ENCODE measurements at regions not wholly inside any gene's neighbourhood (a gene's known extent, or its start where the extent isn't known, plus 50 kb on each side); places are given as distances from the start of the nearest gene placed in this dataset.
"Not testable (repeated sequence)": the region's sequence is repeated elsewhere in the genome, so short reads cannot be mapped to it uniquely, and the experiment has no call there.

DNA sequence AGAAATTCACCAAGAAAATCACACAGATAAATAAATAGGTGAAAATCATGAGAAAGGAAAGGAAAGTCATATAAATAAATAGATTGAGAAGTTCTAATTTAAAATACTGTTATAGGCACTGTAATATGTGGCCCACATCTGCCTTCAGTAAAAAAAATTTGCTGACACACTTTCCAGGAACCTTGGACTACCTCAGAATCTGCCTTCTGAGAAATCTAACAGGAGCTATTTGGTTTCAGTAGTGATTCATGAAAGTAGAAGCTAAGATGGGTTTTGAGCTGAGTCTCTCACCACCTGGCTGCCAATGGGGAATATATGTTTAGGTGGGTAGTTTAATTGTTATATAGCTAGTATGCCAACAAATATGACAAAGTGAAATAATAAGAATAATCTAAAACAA, 810.0 kb downstream of the RAB28 start:
- DNase-seq, result no peak

DNA sequence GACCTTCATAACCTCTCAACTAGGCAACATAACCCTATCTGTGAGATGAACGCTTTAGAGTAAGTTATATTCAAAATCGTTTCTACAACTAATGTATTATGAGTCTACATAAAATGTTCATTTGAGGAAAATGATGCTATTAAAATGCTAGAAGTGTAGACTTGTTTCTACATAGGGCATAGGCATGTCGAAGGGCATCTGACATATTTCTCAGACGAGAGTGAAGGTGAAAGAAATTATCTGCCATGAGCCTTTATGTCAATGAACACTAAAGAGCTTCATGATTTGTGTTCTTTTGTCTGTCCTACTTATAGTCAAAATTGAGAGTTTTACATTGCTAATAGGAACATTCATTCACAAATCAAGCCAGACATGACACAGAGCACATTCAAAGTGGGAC, 811.8 kb downstream of the RAB28 start:
- no peak for DNase-seq

DNA sequence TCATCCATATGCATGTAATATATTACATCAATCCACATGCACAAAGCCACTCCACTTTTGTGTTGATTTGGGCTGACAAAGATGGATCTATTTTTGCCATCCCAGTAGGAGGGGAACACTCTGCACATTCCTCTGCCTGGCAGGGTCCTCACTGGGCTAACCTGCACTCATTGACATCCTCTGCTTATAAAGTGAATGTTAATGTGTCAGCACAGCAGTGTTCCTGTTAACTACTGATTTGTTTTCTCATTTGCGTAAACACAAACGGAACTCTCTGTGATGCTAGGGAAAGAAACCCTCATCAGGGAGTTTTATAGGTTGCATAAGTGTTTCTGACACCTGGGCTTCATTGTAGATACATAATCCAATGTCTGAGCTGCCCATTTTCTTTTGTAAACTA, 826.0 kb downstream of the RAB28 start:
- no peak for DNase-seq

DNA sequence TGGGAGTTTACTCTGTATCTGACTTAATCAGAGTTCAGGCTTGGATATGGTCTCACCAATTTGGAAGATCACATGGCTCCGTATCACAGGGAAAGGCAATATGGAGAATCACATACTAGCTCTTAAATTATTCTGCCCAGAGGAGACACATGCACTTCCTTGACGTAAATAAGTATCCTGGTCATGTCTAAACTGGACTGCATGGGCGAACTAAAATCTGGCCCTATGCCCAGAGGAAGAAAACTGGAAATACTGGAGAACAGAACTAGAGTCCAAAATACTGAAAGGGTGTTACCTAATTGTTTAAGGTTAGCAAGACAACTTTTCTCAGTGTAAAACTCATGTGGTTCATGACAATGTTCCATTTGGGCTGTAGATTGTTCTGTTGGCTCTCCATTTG, 832.3 kb downstream of the RAB28 start:
- DNase-seq, result no peak

DNA sequence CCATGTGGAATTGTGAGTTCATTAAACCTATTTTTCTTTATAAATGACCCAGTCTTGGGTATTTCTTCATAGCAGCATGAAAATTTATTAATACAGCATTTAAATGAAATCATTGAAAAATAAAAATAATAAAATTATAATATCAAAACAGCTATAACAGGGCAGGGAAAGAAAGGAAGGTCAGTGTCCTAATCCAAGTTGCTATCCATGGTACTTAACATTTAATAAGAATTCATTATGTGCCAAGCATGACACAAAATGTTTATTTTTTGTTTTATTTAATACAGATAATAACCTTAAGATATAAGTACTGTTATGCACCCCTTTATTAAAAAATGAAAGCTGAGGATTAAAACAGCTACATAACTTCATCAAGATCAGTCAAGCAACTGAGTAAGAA, 838.4 kb downstream of the RAB28 start:
- no peak for DNase-seq

DNA sequence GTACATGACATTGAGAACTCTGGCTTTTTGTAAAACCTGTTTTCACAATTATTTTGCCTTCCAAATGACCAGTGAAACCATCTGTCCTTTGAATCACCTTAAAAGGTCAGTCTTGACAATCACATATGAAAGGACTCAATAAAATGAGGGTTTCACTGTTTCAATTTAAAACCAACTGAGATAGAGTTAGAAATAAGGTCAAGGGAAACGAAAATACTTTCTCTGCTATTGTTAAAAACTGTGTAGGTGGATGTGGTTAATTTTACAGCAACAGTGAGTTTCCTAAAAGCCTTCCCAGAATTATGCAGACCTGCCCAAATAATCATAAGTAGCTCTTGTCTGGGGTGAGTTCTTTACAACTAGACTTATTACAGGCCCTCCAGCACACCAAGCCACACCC, 839.9 kb downstream of the RAB28 start:
- DNase-seq, result no peak

DNA sequence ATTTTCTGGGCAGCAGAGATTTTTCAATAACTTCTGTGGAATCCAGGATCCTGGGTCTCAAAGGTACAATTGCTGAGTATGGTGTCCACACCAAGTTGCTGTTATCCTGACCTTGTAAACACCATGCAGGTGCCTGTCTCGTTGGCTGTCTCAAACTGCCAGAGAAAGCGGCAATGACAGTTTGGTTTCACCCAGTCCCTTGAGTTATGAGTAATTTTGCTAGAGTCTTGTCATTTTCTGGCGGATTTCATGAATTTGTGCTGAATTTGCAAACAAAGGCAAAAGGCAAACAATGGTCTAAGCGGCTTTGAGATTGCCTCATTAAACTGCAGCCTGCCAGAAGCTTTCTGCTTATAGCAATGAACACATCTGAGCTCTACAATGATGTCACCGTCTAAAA, 847.9 kb downstream of the RAB28 start:
- DNase-seq, result no peak

DNA sequence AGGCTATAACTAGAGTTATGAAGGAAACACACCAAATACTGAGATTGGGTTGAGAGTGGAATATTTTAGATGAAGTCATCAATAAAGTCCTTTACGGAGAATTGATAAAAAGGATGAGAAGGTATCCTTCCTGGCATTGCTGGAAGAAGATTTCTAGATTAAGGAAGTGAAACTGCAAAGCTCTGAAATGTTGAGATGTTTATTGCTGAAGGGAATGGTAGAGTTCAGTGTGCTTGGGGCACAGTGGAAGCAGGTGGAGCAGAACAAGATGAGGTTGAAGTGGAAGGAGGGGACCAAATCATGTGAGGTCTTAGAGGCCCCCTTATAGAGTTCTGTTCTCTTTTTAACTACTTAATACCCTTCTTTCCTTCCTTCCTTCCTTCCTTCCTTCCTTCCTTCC, 848.5 kb downstream of the RAB28 start:
- no peak for DNase-seq

DNA sequence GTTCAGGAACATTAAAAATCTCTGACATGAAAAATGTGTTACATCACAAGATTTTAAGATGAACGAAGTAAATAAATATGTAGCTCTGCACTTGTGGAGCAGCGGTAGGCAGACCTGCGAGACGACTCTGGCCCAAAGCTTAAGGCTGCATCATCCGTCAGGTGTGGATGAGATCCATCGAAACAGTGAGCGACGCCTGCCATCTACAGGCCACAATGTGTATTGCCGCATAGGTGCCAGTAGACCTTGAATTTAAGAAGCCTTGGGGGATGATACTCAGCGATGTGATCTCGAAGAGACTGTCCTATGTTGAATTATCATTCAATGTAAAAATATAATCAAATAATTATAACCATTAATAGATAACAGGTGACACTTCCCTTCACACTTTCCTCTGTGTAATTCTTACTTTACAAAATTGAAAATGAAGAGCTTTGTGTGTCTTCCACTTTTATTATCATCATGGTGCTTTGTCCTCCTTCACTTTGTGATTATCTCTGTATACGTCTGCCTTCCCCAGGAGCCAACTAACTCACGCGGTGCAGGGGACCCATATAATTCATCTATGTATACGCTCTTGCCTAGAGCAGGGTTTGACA, 851.0 kb downstream of the RAB28 start:
- peak; percentile 93 for DNase-seq

DNA sequence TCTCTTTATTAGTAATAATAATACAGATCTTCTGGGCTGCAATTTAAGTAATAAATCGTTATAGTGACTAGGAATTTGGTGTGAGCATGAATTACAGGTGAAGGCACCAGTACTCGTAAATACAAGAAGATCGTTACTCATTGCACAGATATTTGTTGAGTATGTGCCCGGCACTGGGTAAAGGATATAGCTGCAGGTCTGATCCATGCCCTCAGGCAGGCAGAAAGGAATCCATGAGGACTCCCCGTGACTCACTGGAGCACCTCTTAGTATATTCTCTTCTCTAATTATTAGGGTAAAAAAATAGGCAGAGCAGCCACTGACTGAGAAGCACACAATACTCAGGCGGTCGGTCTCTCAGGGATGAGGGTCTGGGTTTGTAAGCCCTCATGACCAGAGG, 868.3 kb downstream of the RAB28 start:
- DNase-seq, result no peak

DNA sequence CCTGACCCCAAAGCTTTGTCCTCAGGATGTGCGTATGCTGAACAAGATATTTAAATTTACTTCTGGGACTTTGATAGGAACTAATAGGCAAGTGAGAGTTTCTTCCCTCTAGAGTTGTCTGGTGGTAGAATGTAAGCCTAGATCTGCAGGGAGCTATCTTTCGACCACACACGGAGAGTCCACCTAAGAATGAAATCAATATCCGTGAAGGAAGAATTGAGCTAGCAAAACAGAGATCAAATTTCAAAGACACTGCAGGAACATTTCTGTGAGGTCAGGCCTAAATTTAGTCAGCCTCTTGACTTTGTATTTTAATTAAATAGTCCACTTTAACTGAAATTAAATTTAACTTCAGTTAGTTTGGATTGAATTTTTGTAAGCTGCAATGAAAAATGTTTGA, 871.3 kb downstream of the RAB28 start:
- no peak for DNase-seq

DNA sequence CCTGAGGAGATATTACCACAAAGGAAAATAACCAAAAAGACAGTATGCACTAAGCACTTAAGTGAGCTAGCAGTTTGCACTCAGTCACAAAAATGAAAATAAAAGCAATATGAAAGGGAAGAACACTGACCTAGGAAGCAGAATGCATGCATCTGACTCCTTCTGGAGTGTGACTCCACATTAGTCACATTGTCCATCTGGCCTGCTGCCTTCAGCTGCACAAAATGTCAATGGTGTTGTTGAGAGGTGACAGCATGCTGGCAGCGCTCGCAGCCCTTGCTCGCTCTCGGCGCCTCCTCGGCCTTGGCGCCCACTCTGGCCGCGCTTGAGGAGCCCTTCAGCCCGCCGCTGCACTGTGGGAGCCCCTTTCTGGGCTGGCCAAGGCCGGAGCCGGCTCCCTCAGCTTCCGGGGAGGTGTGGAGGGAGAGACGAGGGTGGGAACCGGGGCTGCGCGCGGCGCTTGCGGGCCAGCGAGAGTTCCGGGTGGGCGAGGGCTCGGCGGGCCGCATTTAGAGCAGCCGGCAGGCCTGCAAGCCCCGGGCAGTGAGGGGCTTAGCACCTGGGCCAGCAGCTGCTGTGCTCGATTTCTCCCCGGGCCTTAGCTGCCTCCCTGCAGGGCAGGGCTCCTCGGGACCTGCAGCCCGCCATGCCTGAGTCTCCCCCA, 874.8 kb downstream of the RAB28 start:
- not testable (repeated sequence) for DNase-seq

DNA sequence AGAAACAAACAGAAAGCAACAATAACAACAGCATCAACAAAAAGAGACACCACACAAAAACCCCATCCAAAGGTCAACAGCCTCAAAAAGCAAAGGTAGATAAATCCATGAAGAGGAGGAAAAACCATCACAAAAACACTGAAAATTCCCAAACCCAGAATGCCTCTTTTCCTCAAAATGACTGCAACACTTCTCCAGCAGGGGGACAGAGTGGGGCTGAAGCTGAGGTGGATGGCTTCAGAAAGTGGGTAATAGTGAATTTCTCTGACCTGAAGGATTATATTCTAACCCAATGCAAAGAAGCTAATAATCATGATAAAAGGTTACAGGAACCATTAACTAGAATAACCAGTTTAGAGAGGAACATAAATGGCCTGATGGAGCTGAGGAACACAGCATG, 888.2 kb downstream of the RAB28 start:
- DNase-seq, result no peak

DNA sequence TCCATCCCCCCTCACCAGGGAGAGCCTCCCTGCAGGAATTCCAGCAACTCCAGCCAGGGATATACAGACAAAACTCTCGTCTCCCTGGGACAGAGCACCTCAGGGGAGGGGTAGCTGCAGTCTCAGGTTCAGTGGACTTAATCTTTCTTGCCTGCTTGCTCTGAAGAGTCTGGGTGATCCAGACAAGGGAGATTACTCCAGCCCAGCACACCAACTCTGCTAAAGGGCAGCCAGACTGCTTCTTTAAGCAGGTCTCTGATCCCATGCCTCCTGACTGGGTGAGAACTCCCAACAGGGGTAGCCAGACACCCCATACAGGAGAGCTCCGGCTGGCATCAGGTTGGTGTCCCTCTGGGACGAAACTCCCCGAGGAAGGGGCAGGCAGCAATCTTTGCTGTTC, 888.7 kb downstream of the RAB28 start:
- DNase-seq, result no peak

DNA sequence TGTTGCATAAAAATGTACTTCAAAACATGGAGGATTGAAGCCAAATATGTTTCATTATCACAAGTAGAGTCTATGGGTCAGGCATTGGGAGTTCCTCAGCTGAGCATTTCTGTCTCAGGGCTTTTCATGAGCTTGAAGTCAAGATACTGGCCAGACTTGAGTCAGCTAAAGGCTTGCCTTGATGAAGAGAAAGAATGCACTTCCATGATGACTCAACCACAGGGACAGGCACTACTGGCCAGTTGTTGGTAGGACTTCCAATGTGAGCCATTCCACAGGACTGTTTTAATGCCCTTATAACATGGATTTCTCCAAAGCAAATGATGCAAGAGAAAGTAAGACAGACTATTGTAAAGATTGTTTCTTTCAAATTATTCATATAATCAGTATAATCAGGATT, 895.6 kb downstream of the RAB28 start:
- no peak for DNase-seq

DNA sequence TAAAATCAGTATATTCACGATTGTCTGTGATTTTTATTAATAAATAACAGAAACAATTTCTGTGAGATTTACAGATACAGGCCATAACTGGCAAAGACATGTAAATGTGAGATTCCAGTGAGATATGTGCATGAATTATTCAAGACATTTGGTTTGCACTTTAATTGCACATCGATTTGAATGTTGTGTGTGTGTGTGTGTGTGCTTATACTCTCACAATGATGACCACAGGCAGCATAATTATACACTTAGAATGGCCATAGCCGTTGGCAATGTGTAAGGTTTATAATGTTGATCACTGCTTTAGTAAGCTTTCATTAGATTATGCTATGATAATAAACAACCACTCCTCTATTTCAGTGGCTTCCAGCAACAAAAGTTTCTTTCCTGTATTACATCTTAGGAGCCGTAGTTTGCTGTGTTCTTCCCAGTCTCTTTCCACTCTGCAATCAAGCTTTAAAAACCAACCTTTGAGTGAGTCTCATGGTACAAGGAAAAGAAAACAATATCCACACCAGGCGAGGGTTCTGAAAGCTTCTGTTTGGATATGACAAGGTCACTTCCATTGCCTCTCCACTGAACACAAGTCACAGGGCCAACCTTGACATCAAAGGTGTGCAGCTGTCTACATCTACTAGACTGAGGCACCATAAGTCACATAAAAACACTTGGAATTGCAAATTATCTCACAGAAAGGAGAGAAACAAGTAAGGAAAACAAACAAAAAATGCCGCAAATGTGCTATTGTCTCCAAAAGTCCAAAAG, 897.7 kb downstream of the RAB28 start:
- DNase-seq, result no peak

DNA sequence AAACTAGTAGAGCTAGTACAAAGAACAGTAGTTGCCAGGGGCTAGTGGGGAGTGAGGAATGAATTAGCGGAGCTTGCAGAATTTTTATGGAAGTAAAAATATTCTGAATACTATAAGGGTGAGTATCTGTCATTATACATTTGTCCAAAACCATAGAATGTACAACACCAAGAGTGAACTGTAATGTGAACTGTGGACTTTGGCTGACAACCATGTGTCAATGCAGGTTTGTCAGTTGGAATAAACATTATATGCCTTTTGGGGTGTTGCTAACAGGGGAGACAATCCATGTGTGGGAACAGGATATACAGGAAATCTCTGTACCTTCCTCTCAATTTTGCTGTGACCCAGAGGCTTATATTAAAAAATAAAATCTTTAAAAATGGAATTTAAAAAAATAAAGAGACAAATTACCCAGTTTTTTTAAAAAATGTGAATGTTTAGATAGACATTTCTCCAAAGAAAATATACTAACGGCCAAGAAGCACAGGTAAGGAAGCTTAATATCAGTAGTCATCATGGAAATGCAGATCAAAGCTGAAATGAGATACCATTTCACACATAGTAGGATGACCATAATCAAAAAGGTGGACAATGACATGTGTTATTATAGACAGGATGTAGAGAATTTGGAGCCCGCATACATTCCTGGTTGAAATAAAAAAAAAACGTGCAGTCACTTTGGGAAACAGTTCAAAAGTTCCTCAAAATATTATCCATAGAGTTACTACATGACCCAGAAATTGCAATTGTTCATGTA, 899.8 kb downstream of the RAB28 start:
- DNase-seq, result peak; percentile 46

DNA sequence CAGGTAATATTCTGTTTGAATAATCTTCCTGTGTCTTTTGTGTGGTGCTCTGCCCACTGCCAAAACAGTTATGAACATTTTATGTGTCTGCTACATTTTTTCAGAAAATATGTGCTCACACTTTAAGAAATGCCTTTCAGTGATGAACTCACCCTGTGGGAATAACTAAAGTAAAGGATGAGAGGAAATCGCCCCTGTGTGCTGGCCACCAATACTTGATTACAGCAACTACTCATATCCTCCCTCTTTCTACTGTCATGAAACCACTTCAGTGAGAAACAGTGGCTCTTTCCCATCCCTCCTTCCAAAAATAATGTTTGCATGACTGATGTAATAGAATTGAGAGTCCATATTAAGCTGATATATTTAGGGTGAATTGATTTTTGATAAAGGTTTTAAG, 900.9 kb downstream of the RAB28 start:
- DNase-seq, result no peak

DNA sequence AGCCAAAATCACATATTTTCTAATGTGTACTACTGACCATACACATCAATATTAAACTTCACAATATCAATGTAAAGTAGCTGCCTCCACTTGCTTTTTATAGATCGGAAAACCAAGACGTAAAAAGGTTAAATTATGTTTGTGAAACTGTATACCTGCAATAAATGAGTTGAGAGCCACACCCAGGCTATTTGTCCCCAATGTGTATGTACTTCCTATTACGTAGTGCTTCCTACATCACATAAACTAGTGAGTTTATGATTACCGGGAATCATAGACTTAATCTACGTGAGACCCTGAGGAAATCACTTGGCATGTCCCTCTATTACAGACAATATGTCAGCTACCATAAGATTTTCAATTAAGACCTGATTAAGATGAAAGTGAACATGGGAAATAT, 903.4 kb downstream of the RAB28 start:
- no peak for DNase-seq

DNA sequence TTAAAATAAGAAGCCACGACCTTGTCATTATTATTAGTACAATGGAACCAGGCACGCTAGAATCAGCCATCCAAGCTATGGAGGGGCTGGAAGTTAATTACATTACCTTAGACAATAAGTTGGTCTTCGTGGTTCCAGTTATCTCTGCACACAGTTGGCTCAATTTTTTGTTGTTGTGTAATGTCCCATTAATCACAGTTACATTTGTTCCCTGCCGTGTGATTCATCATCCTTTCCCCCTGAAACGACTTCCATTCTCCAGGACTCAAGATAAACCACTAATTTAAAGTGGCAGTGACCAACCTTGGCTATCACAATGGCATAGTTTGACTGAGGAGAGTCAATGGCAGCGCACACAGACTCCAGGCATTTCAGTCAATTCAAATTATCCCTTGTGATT, 905.0 kb downstream of the RAB28 start:
- DNase-seq, result peak; percentile 83

DNA sequence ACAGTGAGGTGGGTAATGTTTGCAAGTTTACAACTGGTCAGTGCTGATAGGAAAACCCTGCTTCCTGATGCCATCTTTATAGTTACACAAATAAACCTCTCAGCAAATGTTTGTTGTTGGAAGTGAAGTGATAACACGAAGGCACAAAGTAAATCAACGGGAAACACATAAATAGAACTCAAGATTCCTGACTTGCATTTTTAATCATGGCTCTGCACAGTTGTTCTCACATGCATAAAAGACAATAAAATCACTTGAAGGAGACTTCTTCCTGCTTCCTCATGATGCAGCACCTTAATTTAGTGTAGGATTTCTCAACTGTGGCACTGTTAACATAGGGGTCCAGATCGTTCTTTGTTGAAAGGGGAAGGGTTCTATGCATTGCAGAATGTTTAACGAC, 907.7 kb downstream of the RAB28 start:
- no peak for DNase-seq

DNA sequence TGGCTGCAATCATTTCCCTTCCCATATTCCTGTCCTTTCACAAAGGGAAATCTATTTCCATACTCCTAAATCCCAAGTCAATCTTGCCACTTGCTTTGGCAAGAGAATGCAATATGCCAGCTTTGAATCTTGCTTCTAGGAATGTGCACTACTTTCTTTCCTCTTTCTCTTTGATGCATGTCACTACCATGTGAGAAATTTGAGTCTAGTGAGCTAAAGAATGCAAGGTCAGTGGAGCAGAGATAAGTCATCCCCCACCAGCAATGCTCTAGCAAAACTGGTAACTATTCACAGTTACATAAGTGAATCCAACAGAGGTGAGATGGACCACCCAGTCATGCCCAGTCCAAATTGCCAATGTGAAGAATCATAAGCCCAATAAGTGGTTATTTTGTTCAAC, 910.4 kb downstream of the RAB28 start:
- peak; percentile 47 for DNase-seq

DNA sequence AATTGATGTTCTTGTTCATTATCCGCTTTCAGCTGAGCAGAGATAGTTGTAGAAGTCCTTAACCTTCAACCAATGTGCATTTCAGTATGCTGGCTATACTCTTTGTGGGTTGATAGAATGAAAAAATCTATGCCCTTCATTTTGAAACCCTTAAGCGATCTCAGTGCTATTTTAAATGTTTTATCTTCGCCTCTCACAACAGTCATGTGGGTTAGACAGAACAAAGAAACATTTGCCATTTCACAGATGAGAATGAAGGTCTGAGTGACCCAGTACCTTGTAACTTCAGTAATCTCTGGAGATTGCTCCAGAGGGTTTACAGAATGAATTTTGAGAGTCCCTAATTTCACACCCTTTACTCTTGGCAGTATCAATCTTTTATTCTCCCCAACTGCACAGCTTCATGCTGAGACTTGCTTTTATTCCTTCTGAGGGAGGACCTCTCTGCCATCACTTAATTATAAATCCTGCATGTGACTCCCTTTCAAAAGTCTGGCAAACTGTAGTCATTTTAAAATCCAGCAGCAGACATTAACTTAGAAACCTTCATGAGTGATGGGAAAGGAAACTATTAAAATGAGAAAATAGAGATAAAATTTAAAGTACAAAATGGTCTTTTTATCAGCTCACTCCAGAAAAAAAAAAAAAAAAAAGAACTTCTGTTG, 921.5 kb downstream of the RAB28 start:
- no peak for DNase-seq

Measured in eye (tissue), 1 donor.